GM12872 (cell line): ENCODE measurements at regions not wholly inside any gene's neighbourhood (a gene's known extent, or its start where the extent isn't known, plus 50 kb on each side); places are given as distances from the start of the nearest gene placed in this dataset.
A peak's percentile ranks its signal among the peaks of the same experiment; 100 is the strongest.

Experiments used
- TF ChIP-seq, protein P1 (sequence below): IDR thresholded peaks from 3 replicates; pipeline ENCODE4 v1.5.1; 2011; ENCODE audit warnings: low read depth, mild to moderate bottlenecking, low read length, moderate library complexity; ENCODE audit not compliant: insufficient read depth

DNA sequence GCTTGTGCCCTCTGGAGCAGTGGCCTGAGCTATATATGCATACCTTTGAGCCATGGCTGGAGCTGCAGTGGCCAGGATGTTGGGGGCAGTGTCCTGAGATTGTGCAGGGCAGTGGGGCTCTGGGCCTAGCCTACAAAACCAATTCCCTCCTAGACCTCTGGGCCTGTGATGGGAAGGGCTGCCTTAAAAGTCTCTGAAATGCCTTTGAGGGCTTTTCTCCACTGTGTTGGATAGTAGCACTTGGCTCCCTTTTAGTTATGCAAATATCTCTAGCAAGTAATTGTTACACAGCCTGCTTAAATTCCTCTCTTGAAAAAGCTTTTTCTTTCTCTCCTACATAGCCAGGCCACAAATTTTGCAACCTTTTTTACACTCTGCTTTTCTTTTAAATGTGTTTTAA lies 426.4 kb downstream of the ACTR3B start:
- TF ChIP-seq, protein P1, sequence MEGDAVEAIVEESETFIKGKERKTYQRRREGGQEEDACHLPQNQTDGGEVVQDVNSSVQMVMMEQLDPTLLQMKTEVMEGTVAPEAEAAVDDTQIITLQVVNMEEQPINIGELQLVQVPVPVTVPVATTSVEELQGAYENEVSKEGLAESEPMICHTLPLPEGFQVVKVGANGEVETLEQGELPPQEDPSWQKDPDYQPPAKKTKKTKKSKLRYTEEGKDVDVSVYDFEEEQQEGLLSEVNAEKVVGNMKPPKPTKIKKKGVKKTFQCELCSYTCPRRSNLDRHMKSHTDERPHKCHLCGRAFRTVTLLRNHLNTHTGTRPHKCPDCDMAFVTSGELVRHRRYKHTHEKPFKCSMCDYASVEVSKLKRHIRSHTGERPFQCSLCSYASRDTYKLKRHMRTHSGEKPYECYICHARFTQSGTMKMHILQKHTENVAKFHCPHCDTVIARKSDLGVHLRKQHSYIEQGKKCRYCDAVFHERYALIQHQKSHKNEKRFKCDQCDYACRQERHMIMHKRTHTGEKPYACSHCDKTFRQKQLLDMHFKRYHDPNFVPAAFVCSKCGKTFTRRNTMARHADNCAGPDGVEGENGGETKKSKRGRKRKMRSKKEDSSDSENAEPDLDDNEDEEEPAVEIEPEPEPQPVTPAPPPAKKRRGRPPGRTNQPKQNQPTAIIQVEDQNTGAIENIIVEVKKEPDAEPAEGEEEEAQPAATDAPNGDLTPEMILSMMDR, result no peak

DNA sequence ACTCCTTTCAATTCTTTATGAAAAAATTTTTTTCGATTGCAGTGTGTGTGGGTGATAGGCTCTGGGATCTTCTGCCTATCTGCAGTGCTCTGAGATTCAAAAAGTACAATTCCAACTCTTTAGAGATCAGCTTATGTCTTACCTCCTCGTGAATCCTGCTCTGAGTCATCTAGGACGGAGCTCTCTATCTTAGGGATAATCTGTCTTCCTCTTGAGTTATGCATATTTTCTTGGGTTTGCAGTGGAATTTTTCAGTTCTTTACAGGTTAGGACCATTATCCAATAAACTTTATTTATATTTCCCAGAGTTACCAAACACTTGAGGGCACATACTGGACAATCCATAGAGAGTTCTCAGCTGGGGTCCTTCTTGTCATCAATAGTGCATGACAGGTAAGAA lies 428.6 kb downstream of the ACTR3B start:
- TF ChIP-seq, protein P1, result no peak

DNA sequence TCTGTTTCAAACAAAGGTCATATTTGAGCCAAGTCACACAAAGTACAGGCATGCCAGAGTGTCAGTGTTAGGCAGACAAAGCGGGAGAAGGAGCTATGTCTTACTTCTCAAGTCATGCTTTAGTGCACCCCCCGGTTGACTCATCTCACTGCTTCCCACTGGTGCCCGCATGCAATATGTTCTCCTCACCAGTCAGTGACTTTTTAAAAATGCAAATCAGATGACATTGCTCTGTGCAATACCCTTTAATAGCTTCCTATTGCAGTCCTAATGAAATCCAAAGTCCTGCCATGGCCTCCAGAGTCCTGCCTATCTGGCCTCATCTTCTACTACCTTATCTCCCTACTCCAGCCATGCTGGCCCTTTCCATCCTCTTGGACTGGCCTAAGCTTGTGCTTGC lies 429.1 kb downstream of the ACTR3B start:
- TF ChIP-seq, protein P1, result no peak

DNA sequence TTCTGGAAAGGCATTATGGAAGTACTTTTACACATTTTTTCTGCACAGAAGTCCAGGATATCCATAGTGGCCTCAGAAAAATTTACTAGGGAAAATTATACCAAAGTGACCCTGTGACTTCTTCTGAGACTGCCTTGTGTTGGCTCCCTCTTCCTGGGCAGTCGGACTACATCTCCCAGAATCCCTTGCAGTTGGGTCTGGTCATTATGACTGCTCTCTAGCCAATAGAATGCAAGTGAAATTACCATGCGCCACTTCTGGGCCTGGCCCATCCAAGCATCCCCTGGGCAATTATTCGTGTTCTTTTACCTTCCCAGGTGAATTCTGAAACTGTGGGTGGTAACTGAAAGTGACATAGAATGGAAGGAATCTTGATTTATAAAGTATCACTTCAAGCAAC lies 430.9 kb downstream of the ACTR3B start:
- TF ChIP-seq, protein P1, result no peak

DNA sequence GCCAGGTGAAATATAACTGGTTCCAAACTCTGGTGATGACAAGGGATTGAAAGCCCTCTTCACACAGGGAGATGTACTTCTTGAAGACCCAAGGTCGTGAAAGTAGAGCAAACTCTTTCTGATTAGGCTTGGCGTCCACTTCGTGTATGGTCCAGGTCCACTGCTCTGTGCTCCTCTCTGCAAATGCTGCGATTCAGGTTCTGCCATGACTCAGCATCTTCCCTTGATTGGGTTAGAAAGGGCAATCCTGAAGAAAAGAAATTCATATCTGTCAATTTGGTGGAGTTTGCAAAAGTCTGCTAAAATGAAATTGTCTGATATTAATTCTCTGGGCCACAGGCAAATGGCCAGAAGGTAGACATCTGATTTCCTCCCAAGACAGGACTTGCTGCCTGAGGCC lies 431.4 kb downstream of the ACTR3B start:
- TF ChIP-seq, protein P1, result no peak

DNA sequence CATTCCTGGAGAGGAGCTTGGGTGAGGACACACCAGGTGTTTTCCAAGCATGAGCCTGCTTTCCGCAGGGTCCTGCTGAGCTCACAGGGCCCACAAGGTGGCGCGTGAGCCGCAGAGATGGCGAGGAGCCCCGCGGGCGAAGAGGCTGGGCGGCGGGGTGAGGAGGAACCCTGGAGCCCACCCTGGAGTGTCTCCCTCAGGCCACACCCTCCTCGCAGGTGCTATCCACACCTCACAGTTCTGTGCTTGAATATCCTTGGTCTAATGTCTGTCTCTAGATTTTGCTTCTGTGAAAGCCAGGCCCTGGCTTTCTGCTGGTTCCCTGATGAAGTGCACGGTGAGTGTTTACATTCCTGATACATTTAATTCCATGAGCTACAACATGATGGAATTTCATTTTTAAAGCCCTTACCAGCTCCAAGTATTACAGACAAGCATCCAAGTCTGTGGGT lies 433.6 kb downstream of the ACTR3B start:
- TF ChIP-seq, protein P1, result peak; percentile 71

DNA sequence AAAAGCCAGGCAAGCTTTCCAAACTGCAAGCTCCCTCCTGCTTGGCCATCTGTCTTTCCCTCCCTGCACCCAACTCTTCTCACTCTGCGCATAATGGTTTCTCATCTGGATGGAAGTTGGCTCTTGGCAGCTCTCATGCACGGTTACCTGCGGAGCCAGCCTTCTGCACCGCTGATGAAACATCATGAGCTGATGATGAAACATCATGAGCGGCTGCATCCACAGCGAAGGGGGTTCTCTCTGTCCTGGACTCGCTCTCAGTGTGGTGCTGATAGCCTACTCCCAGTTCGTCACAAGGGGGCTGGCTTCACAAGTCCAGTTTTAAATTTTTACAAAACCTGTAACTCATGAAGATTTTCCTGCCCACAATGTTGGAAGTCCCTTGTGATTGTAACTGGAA lies 457.5 kb downstream of the ACTR3B start:
- TF ChIP-seq, protein P1, result no peak

DNA sequence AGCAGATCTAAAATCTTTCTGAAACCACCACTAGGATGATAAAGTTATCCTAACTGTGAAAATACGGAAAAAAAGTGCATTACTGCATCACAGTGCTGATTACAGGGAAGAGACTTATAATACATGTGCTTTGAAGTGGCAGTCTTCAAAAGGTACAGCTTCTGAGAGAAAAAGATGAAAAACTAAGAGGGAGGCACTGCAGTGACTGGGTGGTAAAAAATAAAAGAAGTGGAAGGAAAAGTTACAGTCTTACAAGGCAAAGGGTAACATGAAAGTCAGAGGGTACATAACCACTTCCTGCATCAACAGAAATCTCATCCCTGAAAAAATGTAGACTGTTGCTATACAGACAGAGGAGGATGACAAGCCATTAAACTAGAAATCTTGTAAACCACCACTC lies 465.3 kb downstream of the ACTR3B start:
- TF ChIP-seq, protein P1, result no peak
